Spleen (tissue), 11 donors: ENCODE measurements at regions not wholly inside any gene's neighbourhood (a gene's known extent, or its start where the extent isn't known, plus 50 kb on each side); places are given as distances from the start of the nearest gene placed in this dataset.

ENCODE experiments used
- DNase-seq: peaks from one replicate; pipeline ENCODE4 v3.0.0-alpha.2; 2020
- H3K27ac ChIP-seq, 8 donors: fragments of 200-600 bp; sonication (generic) in 7 of 8; 1 replicate in 4 of 8; 2 replicates in 4 of 8; pipeline versions ENCODE4 v1.5.0 to v1.8.0; 2016 to 2021; ENCODE audit warnings: inconsistent platforms in 4 of 8, mild to moderate bottlenecking in 4 of 8, moderate library complexity in 1 of 8
- H3K27me3 ChIP-seq, 7 donors: fragments of 200-600 bp; sonication (generic) in 6 of 7; replicated peaks in 1 of 7; 1 replicate in 4 of 7; 2 replicates in 3 of 7; pipeline versions ENCODE4 v1.5.0 to v1.8.0; 2016 to 2021; ENCODE audit warnings: inconsistent platforms in 3 of 7, mild to moderate bottlenecking in 1 of 7
- H3K36me3 ChIP-seq, 6 donors: fragments of 200-600 bp; sonication (generic) in 5 of 6; 1 replicate in 4 of 6; 2 replicates in 2 of 6; pipeline versions ENCODE4 v1.5.0 to v1.8.0; 2016 to 2021; ENCODE audit warnings: inconsistent platforms in 2 of 6
- H3K4me1 ChIP-seq, 6 donors: fragments of 200-600 bp; sonication (generic) in 5 of 6; 1 replicate in 3 of 6; 2 replicates in 3 of 6; pipeline versions ENCODE4 v1.5.0 to v1.8.0; 2016 to 2021; ENCODE audit warnings: inconsistent platforms in 3 of 6
- H3K4me3 ChIP-seq, 8 donors: fragments of 200-600 bp; sonication (generic) in 7 of 8; 1 replicate in 4 of 8; 2 replicates in 4 of 8; pipeline versions ENCODE4 v1.5.0 to v1.8.0; 2016 to 2021; ENCODE audit warnings: inconsistent platforms in 4 of 8, mild to moderate bottlenecking in 4 of 8, moderate library complexity in 2 of 8
- H3K9me3 ChIP-seq, 8 donors: fragments of 200-600 bp; sonication (generic) in 7 of 8; 1 replicate in 4 of 8; 2 replicates in 4 of 8; pipeline versions ENCODE4 v1.5.0 to v1.8.0; 2016 to 2021; ENCODE audit warnings: inconsistent platforms in 4 of 8
- CTCF ChIP-seq, 11 experiments: fragments of 200-600 bp in 7 of 11; fragments of 450-650 bp in 4 of 11; sonication (generic) in 4 of 11; IDR thresholded peaks in 8 of 11; conservative IDR thresholded peaks in 3 of 11; 1 replicate in 7 of 11; 2 replicates in 4 of 11; pipeline versions ENCODE4 v1.4.0 to v1.8.0; 2016 to 2021; ENCODE audit warnings: antibody characterized with exemption in 11 of 11, inconsistent platforms in 4 of 11, mild to moderate bottlenecking in 1 of 11
- POLR2A ChIP-seq, 3 donors: fragments of 450-650 bp; IDR thresholded peaks; one replicate each; pipeline ENCODE4 v1.5.1; 2017; ENCODE audit warnings: antibody characterized with exemption in 3 of 3, mild to moderate bottlenecking in 1 of 3
- POLR2AphosphoS5 ChIP-seq, 3 donors: sonication (generic); formaldehyde crosslinking; IDR thresholded peaks; one replicate each; pipeline ENCODE4 v1.5.1; 2017; ENCODE audit warnings: antibody characterized with exemption in 3 of 3
- WGBS, 5 donors: extraction: QIAGEN DNeasy Blood & Tissue Kit in 3 of 5; methylation state at CpG; one replicate each; pipeline versions ENCODE4 v1.1.5 to v1.1.7; 2013 to 2018; 5-methylcytosine and 5-hydroxymethylcytosine counted together
- intact Hi-C: fragments of 100-400 bp; cut with DNase I; formaldehyde crosslinking; loops from one replicate; pipeline ENCODE4 v1.15.0; 2023; ENCODE audit warnings: low total_unique reads
- donor health status: healthy with polysubstance abuse.
- donor health status: DM: no; HTN: no; CAD: no; lungs with moderate emphysema.
- donor health status: DM: no; HTN: no; CAD: no.
- donor health status: Bipolar disorder and iron deficiency.
- donor health status: healthy.
- donor health status: DM: no; HTN: no; CAD: no.
- donor health status: DM: yes; HTN: yes; CAD: no.

DNA sequence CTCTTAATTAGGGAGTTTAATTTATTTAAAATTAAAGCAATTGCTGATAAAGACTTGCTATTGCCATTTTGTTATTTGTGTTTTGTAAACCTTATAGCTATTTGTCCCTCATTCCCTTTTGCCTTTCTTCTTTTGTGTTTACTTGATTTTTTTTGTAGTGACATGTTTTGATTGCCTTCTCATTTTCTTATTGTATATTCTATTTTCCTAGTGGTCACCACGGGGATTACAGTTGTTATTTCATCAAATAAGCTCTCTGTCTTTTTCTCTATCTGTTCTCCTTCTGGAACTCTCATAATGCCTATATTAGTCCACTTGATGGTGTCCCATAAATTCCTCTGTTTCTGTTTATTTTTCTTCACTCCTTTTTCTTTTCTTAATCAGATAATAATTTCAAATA lies 64.4 kb upstream of the FRY start:
- no peaks in the 10 kb centered on the region for H3K36me3 ChIP-seq
- intact Hi-C loops, result no loop called here
- peaks cover 0 to 22% (median 13%) of the 10 kb centered on the region in 6 donors for H3K4me1 ChIP-seq
- TF ChIP-seq POLR2AphosphoS5 (IDR thresholded peaks at IDR 0.05) (no peak), POLR2A (IDR thresholded peaks at IDR 0.05) (no peak), CTCF (IDR thresholded peaks at IDR 0.05 in 8 of 11, conservative IDR thresholded peaks at IDR 0.05 in 3 of 11) (peak in 2 of 11 experiments; percentile 9 to 13)
- no peaks in the 10 kb centered on the region for H3K27me3 ChIP-seq
- H3K9me3 ChIP-seq, result peaks cover 0 to 14% (median 4%) of the 10 kb centered on the region in 8 donors
- 78 to 93% (median 84%) methylated on average over 1 of the region's 1 CpG for WGBS, 5 donors
- no peak overlapping the region for H3K4me3 ChIP-seq
- H3K27ac ChIP-seq, result no peak overlapping the region
- DNase-seq, result no peak

DNA sequence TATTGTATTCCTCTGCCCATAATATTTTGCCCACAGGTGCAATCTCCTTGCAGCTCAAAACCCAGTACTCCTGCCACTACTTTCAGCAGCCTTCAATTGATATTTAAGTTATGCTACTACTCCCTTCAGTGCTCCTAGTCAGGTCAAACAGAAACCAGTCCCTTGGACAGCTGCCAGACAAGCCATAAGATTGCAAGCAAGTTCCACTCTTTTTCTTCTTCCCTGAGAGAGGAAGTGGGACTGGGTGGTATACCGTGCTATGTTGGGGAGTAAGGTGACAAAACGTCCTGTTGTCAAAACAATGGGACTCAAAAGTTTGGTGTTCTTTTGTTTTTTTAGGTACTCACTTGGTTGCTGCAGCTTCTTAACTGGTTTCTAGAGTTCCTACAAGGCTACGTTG lies 63.1 kb upstream of the FRY start:
- Histone ChIP-seq H3K27me3 (no peaks in the 10 kb centered on the region), H3K4me3 (no peak overlapping the region), H3K36me3 (no peaks in the 10 kb centered on the region), H3K4me1 (peaks cover 0 to 22% (median 13%) of the 10 kb centered on the region in 6 donors), H3K27ac (no peak overlapping the region), H3K9me3 (peaks cover 0 to 14% (median 4%) of the 10 kb centered on the region in 8 donors)
- no peak for TF ChIP-seq POLR2A (IDR thresholded peaks at IDR 0.05)
- no peak for TF ChIP-seq POLR2AphosphoS5 (IDR thresholded peaks at IDR 0.05)
- no peak for TF ChIP-seq CTCF (IDR thresholded peaks at IDR 0.05 in 8 of 11, conservative IDR thresholded peaks at IDR 0.05 in 3 of 11)
- 29 to 41% (median 34%) methylated on average over 3 of the region's 3 CpGs for WGBS, 5 donors
- no peak for DNase-seq
- intact Hi-C loops, result no loop called here

DNA sequence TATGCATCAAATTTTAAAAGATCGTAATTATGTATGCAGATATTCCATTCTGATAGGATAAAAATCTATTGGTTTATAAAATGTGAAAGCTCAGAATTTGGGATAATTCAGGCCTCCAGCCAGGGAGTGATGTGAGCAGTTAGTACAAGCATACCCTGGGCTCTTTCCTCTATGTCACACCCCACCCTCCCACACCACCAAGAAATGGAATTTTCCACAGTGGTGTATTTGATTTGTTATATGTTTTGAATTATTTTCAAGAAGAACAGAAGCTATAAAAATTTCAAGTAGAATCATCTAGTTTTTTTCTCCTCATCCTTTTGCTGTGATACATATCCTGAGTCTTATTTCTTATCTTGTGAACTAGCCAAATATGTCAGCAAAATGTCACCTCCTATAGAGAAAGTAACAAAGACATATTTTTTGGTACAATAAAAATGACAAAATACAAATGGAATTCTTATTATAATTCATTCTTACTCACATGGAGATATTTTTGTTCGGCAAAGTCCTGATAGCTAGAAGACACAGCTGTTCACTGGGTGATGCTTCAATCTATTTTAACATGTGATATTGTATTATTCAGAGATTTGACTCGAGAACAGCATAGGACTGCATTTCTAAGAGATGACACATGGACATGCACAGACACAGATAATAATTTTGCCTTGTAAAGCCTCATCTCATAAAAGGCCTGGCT lies 61.2 kb upstream of the FRY start:
- Histone ChIP-seq H3K4me3 (no peak overlapping the region), H3K4me1 (peaks cover 0 to 19% (median 11%) of the 10 kb centered on the region in 6 donors), H3K27me3 (no peaks in the 10 kb centered on the region), H3K36me3 (no peaks in the 10 kb centered on the region), H3K27ac (no peak overlapping the region), H3K9me3 (peaks cover 0 to 14% (median 4%) of the 10 kb centered on the region in 8 donors)
- WGBS, 5 donors, result 32 to 77% (median 50%) methylated on average over 3 of the region's 3 CpGs
- TF ChIP-seq CTCF (IDR thresholded peaks at IDR 0.05 in 8 of 11, conservative IDR thresholded peaks at IDR 0.05 in 3 of 11), result no peak
- no peak for TF ChIP-seq POLR2AphosphoS5 (IDR thresholded peaks at IDR 0.05)
- no peak for TF ChIP-seq POLR2A (IDR thresholded peaks at IDR 0.05)
- DNase-seq, result no peak
- intact Hi-C loops, result no loop called here

GRCh38 chr13:31972453-31972852 lies 59.1 kb upstream of the FRY start:
- no peak overlapping the region for H3K27ac ChIP-seq
- no peak for DNase-seq
- H3K27me3 ChIP-seq, result no peaks in the 10 kb centered on the region
- H3K4me3 ChIP-seq, result no peak overlapping the region
- H3K9me3 ChIP-seq, result peaks cover 0 to 5% (median under 1%) of the 10 kb centered on the region in 8 donors
- 88 to 97% (median 95%) methylated on average over 2 of the region's 2 CpGs for WGBS, 5 donors
- no peak for TF ChIP-seq CTCF (IDR thresholded peaks at IDR 0.05 in 8 of 11, conservative IDR thresholded peaks at IDR 0.05 in 3 of 11)
- intact Hi-C loops, result no loop called here
- no peaks in the 10 kb centered on the region for H3K36me3 ChIP-seq
- H3K4me1 ChIP-seq, result peaks cover 0 to 10% (median 0%) of the 10 kb centered on the region in 6 donors
